ENCODE measurements at regions not wholly inside any gene's neighbourhood (a gene's known extent, or its start where the extent isn't known, plus 50 kb on each side); places are given as distances from the start of the nearest gene placed in this dataset.

- no peaks in the 10 kb centered on the region for H3K36me3 ChIP-seq (ENCODE audit: control insufficient read depth, insufficient read depth, low read length)
- TF ChIP-seq, protein P1, sequence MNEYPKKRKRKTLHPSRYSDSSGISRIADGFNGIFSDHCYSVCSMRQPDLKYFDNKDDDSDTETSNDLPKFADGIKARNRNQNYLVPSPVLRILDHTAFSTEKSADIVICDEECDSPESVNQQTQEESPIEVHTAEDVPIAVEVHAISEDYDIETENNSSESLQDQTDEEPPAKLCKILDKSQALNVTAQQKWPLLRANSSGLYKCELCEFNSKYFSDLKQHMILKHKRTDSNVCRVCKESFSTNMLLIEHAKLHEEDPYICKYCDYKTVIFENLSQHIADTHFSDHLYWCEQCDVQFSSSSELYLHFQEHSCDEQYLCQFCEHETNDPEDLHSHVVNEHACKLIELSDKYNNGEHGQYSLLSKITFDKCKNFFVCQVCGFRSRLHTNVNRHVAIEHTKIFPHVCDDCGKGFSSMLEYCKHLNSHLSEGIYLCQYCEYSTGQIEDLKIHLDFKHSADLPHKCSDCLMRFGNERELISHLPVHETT (CRISPR knock-in tag; conservative IDR thresholded peaks at IDR 0.05 in 1 of 2, IDR thresholded peaks at IDR 0.05 in 1 of 2) = peak in 1 of 2 experiments; percentile 38; a peak in 1 of 4 replicates
- no peak for TF ChIP-seq CBX3 (IDR thresholded peaks at IDR 0.05; ENCODE audit: borderline replicate concordance in 1 of 2, low read length in 2 of 2)
- FAIRE-seq = no peak
- intact Hi-C loops (cut with micrococcal nuclease) (no loop called here), in situ Hi-C loops (cut with MboI) (no loop called here)
- H3K27ac ChIP-seq (ENCODE audit: extremely low read depth, low read depth, low read length) = no peak overlapping the region
- no peaks in the 10 kb centered on the region for H3K27me3 ChIP-seq (ENCODE audit: control insufficient read depth in 2 of 2, insufficient read depth in 2 of 2, low read length in 2 of 2)
- DNase-seq (ENCODE audit: extremely low read depth in 1 of 4, low spot score in 3 of 4) = no peak
- peaks cover 11% of the 10 kb centered on the region for H3K9me3 ChIP-seq (replicated peaks; ENCODE audit: control insufficient read depth, insufficient read depth, low read depth, low read length)
- POLR2A ChIA-PET = interaction anchor here (0.6 kb wide), 1 partner anchor 239 kb away, joined by 3 read pairs; no protein-coding TSS in a partner anchor
- no peaks in the 10 kb centered on the region for H4K20me1 ChIP-seq (replicated peaks; ENCODE audit: control insufficient read depth, insufficient read depth, low read length)
- no peak overlapping the region for H3K9ac ChIP-seq (ENCODE audit: insufficient read depth in 1 of 2, low read depth in 2 of 2, low read length in 2 of 2)
- CTCF ChIA-PET (ENCODE audit: low intra/inter-chr PET ratio) = no interaction called here
- no peaks in the 10 kb centered on the region for H3K9me1 ChIP-seq (ENCODE audit: control insufficient read depth, insufficient read depth, low read length)
- no peaks in the 10 kb centered on the region for H3K79me2 ChIP-seq (ENCODE audit: control insufficient read depth, insufficient read depth, low read length)
- peaks cover 6 to 27% of the 10 kb centered on the region in 2 experiments; a peak in 3 of 5 replicates for H3K4me1 ChIP-seq (replicated peaks in 1 of 2; ENCODE audit: control insufficient read depth in 2 of 2, insufficient read depth in 2 of 2, low read length in 2 of 2)
- H3K4me3 ChIP-seq = no peak overlapping the region
- WGBS (ENCODE audit: insufficient coverage, low coverage, missing lambda C conversion rate) = 73% methylated on average over 12 of the region's 12 CpGs
- ATAC-seq = no peak
- no TSS peak for BruUV-seq (replicated peaks)
- H2AFZ ChIP-seq (ENCODE audit: low read depth, low read length) = no peak overlapping the region; the same call in 1 of the 2 replicates
- no peak overlapping the region for H3K4me2 ChIP-seq (ENCODE audit: insufficient read depth, low read length)
Measured at GRCh38 chr1:234672349-234673135, 62.6 kb upstream of the IRF2BP2 start.

All from K562 (cell line).